Stimulated activated CD8-positive, alpha-beta memory T cell treated with anti-CD3 and anti-CD28 coated beads, Interleukin-7, amount 100 ng/mL, for 24 hours (primary cell): ENCODE measurements at regions not wholly inside any gene's neighbourhood (a gene's known extent, or its start where the extent isn't known, plus 50 kb on each side); places are given as distances from the start of the nearest gene placed in this dataset.

ENCODE experiments used
- DNase-seq: peaks from one replicate; pipeline ENCODE4 v3.0.0-alpha.2; 2020; ENCODE audit warnings: low read depth

DNA sequence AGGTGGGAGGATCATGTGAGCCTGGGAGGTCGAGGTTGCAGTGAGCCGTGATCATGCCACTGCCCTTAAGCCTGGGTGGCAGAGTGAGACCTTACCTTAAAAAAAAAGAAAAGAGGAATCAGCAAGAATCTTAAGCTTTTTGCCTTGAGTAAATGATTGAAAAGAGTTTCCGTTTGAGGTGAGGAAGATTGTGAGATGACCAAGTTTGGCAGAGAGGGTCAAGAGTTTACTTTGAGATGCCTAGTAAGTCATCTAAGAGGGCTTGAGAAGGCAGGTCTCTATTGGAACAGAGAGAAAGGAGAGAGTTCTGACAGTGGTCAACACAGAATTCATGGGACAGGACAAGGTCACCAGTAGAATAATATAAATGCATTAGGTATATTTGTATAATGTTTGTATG is 572.1 kb downstream of the TLE4 start:
- DNase-seq, result no peak

DNA sequence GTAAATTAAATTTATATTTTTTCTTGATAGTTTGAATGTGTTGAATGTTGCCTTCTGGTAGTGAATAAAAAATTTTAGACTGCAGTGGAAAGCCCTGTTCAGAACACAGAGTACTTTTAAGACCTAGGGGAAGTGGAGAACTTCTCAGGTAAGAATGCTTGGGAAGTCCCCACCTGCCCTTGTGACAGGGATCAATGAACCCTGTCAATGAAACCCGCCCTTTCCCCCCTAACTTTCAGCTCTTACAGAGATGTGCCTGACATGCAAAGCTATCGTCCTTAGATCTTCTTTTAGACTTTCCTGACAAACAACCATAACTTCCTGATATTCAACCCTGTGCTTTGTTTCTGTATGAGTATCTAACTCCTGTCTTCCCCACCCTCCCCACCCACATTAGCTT is 562.7 kb downstream of the TLE4 start:
- DNase-seq, result no peak

DNA sequence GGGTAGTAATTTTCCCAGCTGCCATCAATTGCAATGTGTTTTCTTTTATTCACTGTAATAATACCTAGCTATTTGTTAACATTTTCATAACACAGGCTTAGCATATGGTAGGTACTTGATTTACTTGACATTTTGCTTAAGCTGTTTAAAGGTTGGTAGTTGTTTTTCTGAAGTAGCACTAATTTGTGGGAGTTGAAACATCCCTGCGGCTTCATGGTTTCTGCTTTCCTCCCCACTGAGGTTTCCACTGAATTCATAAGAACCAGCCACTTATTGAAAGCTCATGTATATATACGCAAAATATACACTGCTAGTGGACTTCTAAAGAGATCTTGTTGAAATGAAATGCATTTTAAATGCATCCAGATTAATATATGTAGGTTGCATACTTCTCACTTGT is 559.9 kb downstream of the TLE4 start:
- DNase-seq, result no peak

DNA sequence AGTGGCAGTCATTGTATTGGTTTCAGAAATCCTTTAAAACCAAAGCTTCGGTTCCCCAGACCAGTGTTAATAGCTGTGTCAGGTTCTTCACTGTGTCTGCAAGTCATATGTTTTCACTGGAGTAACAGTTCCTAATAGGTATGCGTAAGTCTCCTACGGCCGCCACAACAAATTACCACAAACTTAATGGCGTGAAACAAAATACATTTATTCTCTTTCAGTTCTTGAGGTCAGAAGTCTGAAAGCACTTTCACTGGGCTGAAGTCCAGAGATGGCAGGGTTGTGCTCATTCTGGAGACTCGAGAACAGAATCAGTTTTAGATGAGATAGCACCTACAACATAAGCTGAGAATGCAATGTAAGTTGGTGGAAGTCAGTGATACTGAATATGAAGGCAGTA is 556.2 kb downstream of the TLE4 start:
- DNase-seq, result no peak

DNA sequence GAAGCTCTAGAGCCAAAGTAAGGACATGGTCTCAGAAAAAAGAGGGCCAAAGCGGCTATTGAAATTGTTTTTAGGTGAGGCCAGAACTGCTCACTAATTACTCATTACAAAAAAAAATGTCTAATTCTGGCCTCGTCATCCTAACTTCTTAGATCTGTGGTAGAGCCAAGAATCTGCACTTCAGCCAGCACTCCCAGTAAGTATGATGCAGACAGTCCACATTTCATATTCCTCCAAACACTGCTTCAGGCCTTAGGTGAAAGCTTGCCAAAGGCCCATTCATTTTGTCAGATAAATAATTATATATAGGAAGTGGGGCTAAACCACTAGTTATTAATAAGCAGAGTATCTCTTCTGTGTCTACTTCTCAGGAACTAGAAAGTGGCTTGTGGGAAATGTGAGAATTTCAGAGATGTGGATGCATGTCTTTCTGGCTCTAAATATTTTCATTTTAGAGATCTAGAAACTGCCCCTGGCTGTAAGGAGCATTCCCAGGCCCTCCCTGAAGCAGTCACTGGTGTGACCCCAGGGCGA is 554.0 kb downstream of the TLE4 start:
- DNase-seq, result no peak

DNA sequence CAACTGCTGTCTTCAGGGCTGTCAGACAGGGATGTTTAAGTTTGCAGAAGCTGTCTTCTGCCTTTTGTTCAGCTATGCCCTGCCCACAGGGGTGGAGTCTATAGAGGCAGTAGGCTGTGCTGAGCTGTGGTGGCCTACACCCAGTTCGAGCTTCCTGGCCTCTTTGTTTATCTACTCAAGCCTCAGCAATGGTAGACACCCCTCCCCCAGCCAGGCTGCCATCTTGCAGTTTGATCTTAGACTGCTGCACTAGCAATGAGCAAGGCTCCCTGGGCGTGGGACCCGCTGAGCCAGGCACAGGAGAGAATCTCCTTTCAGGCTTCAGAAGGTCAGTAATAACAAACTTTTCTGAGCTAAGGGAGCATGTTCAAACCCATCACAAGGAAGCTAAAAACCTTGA is 545.3 kb downstream of the TLE4 start:
- DNase-seq, result no peak

DNA sequence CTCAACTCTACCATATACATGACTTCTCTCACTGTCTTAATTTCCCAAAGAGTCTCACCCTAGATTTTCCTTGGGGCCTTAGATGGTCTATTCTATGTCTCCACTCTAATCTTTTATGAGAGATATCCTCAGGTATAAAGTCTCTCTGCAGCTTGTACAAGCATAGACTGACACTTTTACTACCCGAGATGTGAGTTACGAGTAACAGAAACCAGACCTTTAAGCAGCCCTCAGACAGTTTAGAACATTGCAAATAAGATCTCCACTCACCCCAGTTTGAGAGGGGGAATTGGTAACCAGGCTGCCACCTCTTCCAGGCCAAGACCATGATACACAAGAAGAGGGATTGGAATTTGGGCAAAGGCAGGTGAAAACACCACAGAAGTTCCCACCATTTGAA is 542.5 kb downstream of the TLE4 start:
- DNase-seq, result no peak

DNA sequence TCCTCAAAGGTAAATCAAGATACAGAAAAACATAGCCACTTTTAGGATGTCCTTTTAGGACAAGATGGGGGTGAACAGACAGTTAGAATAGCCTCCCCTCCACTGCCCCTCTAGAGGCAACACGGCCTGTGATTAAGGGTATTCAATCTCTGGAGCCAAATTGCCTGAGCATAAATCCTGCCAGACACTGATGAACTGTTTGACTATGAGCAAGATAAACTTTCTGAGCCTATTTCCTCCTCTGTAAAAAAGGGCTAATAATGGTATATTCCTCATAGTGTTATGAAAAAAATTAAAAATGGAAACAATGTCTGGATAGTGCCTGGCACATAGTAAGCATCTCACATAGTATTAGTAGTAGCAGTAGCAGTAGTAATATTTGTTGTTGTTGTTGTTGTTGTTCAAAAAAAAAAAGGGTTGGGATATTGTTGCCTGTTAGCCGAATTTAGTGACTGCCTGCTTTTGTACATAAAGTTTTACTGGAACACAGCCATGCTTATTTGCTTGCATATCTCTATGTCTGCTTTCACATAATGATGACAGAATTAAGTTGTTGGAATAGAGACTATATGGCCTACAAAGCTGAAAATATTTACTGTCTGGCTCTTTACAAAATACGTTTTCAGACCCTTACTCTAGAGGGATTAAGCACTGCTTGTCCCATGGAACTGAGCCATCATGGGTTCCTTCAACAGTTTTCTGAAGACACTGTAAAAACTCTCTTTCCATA is 536.3 kb downstream of the TLE4 start:
- no peak for DNase-seq

DNA sequence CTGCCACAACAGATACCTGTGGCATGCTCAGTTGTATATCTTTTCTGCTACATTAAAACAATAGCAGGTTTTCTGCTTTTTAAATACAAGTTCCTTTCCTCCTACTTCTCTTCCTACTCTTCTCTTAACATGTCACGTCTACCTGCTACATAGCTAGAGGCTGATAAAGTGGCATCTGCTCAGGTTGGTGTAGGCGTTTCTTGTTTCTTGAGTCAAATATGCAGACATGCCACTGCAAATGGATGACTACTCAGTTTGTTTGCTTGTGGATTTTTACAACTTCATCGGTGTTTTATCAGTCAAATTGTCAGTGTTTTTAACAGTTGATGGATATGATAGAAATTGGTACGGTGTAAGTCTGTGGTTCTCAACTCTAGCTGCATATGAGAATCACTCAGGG is 525.7 kb downstream of the TLE4 start:
- DNase-seq, result no peak

DNA sequence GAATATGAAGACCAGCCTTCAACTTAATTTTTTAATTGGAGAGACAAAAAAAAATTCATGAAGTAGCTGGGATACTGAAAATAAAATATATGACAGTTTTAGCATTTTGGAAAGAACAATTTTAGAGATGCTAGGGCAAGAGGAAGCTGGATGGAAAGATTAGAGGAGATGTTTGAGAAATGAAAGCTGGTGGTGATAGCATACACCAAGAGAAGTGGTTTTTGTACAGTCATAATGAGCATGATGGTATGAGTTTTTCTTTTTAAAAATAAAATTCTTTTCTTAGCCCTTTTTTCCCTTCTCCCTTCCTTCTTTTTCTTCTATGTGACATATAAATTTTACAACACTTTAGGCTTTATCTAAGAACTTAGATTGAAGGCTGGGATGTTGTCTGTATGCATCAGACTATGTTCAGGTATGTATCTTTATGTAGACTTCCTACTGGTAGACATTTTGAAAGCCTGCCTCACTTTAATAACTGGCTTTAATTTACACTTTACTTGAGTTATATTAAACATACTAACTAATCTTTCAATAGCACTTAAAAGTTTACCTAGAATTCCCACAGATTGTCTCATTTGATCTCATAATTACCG is 522.5 kb downstream of the TLE4 start:
- DNase-seq, result no peak

DNA sequence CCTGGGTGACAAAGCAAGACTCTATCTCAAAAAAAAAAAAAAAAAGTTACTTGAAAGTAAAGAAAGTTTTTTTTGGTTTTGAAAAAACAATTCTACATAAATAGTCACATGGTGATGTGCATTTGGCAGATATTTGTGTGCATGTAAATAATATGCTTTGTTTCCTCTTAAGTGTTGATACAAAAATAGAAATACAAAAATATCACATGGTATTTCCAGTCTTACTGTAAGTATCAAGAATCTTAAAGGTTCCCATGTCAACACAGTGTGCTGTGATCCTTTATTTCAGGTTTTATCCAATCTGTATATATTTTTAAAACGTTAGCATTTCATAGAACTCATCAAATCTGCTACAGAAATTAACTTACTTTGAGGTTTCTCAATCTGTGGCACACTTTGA is 521.9 kb downstream of the TLE4 start:
- no peak for DNase-seq

DNA sequence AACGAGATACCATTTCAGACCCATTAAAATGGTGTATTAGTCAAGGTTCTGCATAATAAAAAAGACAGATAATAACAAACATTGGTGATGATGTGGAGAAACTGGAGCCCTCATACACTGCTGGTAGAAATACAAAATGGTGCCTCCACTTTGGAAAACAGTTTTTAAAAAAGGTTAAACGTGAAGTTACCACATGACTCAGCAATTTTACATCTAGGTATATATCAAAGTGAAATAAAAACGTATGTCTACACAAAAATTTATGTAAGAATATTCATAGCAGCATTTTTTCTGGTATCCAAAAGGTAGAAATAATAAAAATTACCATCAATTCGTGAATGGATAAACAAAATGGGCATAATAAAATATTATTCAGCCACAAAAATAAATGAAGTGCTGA is 519.8 kb downstream of the TLE4 start:
- DNase-seq, result no peak

DNA sequence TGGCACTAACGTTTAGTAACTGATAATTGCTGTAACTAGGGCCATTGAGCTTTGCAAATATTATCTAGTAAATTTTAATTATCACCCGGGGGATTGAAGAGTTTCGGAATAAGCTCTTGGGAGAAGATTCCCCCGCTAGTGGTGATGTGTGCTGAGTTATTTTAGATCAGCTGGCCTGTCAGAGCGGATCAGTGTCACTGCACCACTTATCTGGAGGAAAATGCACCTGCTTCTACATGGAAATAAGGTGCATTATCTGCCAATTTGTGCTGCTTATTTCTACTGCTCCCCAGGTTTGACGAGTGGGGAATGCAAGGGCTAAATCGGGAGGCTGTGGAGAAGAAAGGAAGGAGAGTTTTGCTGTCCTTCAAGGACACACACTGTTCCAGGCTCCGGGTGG is 518.6 kb downstream of the TLE4 start:
- no peak for DNase-seq

DNA sequence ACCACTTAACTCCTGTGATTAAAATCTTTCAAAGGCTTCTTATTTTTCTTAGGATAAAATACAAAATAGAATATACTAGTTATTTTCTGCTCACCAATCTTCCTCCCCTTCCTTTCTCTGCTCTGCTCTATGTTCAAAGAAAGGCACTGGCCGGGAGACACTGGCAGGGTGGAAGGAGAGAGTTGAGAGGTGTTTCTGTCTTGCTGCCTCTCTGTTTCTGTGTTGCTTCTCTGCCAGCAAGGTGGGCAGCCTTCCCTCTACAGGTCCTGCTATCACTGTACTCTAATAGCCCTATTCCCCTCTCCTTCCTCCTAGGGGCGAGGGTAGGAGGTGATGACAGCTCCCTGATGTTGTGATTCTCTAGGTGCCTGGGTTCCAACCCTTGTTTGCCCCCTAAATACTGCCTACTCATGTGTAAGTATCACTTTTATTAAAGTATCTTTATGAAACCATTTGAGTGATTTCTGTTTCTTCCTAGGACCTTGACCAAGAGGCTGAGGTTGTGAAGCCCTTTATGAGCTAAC is 515.1 kb downstream of the TLE4 start:
- no peak for DNase-seq

DNA sequence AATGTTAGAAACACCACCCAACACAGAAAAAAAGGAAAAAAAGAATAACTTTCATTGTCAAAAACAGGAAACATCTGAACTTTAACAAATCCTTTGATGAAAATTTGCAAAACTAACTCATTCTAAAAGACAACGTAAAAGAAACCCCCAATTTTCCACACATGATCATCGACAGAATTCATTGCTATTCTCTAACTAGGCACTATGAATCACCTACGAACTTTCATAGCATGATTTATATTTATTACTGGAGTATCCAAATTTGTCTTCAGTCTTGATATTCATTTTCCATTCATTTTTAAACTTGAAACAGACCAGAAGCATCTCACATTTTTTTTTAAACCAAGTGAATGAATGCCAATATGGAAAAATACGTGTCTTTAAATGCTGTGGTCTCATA is 514.6 kb downstream of the TLE4 start:
- no peak for DNase-seq

DNA sequence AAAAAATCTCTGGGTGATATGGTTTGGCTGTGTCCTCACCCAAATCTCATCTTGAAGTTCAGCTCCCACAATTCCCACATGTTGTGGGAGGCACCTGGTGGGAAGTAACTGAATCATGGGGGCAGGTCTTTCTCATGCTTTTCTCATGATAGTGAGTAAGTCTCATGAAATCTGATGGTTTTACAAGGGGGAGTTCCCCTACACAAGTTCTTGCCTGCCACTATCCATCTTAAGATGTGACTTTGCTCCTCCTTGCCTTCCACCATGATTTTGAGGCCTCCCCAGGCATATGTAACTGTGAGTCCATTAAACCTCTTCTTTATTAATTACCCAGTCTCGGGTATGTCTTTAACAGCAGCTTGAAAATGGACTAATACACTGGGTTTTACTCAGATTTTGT is 513.9 kb downstream of the TLE4 start:
- DNase-seq, result no peak

DNA sequence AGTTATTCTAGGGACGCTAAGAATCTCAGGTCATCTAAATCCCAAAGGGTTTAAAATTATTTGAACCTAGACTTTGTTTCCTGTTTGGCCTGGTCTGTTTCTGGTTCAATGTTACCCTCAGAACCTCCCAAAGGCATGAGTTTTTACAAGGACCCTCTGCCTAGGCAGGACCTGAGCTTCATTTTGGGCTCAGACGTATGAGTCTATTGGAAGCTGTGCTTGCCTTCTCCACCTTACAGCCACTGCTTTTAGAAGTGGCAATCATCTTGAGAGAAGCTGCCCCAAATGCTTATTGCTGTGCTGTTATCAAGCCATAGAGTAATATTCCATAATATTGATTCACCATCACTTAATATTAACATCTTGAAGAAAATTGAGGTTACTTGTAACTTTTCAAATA is 510.4 kb downstream of the TLE4 start:
- no peak for DNase-seq

DNA sequence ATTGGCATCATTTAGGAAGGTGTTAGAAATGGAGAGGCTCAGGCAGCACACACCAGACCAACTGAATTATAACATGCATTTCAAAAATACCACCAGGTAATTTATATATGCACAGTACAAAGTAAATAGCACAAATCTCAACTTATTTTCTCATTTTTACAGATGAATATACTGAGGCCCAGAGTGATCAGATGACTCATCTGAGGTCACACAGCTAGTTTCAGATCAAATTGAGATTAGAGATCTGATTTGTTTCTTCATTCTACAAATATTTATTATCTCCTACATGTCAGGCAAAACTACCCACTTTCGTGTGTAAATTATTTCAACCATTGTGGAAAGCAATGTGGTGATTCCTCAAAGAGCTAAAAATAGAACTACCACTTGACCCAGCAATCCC is 507.1 kb downstream of the TLE4 start:
- DNase-seq, result no peak

DNA sequence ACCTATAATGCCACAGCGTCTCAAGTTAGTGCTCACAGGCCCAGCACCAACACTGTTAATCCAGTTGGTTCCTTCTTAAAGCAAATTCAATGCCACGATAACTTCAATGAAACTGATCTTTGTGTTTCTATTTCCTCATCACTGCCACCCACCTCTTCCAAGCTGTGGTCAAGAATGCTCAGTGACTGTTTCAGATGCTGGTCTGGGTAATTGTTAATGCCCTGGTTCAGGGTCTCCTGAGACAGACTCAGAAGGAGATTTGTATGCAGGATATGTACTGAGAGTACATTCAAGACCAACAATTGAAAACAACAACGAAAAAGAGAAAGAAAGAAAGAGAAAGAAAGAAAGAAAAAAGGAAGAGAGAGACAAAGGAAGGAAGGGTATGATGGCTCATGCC is 505.3 kb downstream of the TLE4 start:
- no peak for DNase-seq

DNA sequence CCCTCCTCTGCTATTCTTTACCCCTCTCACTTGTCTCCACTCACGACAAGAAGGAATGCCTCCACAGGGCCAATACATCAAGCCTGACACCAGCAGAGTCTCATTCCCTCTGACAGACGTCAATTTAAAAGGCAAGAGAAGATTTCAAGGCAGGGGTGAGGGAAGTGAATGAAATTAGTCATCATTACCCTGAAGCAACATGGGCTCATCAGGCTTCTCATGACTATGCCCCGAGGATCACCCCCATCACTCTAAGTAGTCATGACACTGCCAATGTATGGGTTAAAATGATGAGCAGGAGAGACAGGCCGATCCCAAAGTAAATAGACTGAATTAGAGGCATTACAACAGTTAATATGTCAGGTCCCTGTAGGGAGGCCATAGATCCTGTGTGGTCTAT is 504.4 kb downstream of the TLE4 start:
- no peak for DNase-seq

DNA sequence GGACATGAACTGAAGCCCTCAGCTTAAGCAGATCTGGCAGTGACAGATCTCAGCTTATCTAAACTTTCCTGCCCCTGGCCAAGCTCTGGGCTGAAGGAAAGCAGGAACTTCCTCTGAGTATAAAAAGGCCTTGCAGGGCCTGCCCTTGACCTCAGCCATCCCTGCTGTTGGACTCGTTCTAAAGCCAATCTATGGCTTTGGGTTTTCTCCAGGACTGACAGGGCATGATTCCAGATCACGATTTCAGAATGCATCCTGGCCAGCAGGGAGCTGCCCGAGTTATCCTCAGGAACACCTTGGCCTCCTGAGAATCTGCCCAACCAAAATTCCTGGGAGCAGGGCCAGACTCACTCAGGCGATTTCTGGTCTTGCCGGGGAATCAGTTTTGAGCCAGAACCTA is 502.7 kb downstream of the TLE4 start:
- DNase-seq, result no peak

DNA sequence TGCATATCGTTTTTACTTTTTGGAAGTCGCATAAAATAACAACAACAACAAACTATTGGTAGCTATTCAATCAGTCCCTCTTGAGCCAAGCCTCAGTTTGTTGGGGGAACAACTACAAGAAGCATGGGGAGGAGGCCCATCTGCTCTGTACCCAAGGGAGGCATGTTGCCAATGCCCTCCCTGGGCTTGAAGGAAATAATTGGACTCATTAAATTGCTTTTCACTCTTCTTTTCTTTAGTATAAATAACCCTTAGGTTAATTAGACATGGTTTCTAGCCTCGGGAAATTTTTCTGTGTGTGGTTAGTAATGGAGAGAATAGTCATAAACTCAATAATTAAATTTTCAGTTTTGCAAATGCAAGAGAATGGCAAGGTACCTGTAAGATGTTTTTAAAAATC is 500.7 kb downstream of the TLE4 start:
- DNase-seq, result no peak

DNA sequence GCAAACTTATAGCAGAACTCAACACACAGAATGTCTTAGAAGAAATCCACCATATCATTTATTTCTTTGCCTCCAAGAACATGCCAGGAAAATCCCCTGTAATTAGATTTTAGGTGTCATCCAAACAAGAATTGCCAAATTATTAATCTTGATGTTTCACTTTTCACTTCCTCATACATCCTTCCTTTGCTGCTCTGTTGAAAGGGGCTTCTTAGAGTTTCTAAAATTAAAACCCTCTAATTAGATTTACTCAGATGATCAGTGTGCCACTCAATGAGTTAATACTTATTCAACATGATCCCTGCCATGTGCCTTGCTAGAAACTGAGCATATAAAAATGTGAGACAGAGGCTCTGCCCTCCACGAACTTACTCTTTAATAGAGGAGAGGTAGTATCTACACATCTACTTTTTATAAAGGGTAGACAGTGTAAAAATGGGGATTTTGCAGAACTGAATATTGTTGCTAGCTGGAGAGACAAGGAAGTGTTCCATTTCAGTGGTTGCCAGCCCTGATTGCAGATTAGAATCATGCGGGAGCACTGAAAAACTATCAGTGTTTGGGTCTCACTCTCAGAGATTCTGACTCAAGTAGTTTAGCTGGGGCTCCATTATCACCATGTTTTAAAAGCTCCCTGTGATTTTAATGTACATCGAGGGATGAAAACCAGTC is 498.4 kb downstream of the TLE4 start:
- no peak for DNase-seq
